ENCODE measurements at regions not wholly inside any gene's neighbourhood (a gene's known extent, or its start where the extent isn't known, plus 50 kb on each side); places are given as distances from the start of the nearest gene placed in this dataset.
"Not testable (repeated sequence)": the region's sequence is repeated elsewhere in the genome, so short reads cannot be mapped to it uniquely, and the experiment has no call there.

DNA sequence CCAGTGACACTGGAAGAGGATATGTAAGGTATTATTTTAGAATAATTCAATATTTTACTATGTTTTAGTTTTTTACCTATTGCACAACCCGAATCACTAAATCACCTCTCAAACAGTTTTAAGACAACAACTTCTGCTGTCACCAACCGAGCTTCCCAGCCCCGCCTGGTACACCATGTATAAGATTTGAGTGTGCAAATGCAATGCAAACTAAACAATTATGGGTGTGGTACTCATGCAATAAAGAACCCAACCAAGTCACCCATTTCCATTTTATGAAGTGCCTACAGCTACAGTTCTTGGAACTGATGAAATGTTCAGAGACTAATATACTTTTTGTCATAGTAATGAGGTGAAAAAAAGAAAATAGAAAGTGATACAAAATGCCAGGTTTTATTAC lies 256.2 kb downstream of the TAFA4 start:
- DNase-seq = no peak
- TF ChIP-seq POLR2A (IDR thresholded peaks at IDR 0.05; ENCODE audit: low read length) (no peak), GATA1 (IDR thresholded peaks at IDR 0.05; ENCODE audit: low read depth, low read length) (no peak)

DNA sequence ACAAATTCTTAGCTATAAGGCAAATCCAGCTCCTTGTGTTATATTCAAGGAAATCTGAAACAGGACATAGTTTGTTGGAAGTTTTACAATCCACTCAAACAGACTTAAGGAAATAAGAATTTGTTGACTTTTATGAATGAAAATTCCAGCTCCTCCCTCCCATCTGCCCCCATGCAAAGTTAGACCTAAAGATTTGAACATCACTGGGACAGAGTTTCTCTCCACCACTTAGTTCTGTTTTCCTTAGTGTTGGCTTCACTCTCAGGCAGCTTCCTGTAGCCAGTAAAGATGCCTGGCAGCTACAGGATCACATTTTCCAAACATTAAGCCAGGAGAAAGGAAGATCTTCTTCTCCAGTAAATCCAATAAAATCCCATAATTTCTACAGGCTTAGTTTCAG lies 265.0 kb downstream of the TAFA4 start:
- TF ChIP-seq POLR2A (IDR thresholded peaks at IDR 0.05; ENCODE audit: low read length) = no peak
- no peak for TF ChIP-seq GATA1 (IDR thresholded peaks at IDR 0.05; ENCODE audit: low read depth, low read length)

DNA sequence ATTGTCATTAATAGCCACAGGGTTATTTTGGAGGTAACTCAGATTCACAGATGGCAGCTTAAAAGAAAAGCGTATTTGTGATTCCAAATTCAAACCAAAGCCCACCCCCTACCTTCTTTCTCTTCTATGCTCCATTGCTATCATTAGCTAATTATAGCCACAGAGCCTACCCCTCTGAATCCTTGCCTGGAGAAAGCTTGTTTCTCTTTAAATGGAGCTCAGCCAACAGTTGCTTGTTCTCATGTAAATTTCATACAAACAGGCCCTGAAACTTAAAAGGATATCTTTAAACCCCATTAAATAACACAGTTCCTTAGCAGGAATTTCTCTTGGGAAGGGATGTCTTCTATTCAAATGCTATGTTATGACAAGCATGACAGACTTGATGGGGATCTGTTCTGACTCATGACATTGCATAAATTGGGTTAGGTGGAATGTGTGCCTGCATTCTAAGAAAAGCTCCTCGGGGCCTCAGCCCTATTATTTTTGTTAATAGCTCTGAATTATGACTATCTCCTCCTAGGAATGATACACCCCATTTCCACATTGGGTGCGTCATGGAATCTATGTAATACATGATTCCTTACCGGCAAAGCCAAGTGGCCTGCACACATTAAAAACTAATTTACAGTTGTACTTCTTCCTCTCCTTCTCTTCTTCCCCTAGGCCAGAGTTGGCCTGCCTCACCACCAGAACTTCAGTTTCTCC lies 265.8 kb downstream of the TAFA4 start:
- DNase-seq = no peak
- TF ChIP-seq GATA1 (IDR thresholded peaks at IDR 0.05; ENCODE audit: low read depth, low read length) (no peak), POLR2A (IDR thresholded peaks at IDR 0.05; ENCODE audit: low read length) (no peak)

More for the DNA sequence above, 265.0 kb downstream of the TAFA4 start:
- DNase-seq = no peak

DNA sequence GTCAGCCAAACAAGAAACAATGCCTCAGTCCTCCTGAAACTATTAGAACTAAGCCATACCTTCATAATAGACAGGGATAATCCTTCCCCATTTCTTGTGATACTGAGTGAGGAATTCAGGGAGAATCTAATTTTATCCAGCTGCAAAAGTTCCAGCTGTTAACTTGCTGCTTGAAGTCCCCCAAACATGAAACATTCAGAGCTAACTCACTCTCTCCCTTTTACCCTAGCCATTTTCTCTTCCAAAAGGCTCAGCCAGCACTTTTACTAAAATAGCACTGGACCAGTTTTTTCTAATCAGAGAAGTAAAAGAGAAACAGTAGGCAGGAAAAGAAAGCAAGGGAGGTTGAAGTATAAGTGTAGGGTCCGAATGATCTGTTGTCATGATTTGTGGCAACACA lies 268.1 kb downstream of the TAFA4 start:
- DNase-seq = no peak
- TF ChIP-seq POLR2A (IDR thresholded peaks at IDR 0.05; ENCODE audit: low read length) (no peak), GATA1 (IDR thresholded peaks at IDR 0.05; ENCODE audit: low read depth, low read length) (no peak)

DNA sequence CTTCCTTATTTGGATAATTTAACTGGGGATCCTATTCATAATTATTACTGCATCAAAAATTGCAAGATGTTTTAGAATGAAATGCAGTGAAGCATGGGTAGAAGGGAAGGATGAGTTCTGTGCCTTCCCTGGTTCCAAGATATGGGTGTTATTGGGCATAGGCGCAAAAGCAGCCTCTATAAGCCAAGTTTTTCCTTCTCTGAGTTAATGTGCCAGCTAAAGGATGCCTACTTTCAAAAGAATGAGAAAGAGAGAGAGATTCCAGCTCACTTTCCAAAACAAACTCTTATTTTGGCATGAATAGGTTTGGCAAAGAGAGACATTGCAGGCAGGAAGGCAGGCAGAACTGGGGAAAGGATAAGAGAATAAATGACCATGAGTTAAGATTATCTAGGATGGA lies 270.2 kb downstream of the TAFA4 start:
- no peak for TF ChIP-seq POLR2A (IDR thresholded peaks at IDR 0.05; ENCODE audit: low read length)
- TF ChIP-seq GATA1 (IDR thresholded peaks at IDR 0.05; ENCODE audit: low read depth, low read length) = no peak
- no peak for DNase-seq

DNA sequence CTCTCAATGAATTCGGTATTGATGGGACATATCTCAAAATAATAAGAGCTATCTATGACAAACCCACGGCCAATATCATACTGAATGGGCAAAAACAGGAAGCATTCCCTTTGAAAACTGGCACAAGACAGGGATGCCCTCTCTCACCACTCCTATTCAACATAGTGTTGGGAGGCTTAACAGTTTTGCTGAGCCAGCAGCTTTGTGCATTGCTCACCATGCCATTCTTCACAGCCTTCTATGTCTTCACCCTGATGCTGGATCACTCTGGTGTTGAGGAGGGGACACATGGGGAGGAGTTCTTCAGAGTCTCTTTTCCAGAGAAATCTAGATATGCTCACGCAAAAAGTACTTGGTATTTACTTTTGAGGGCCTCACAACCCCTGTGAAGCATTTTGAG lies 281.7 kb downstream of the TAFA4 start:
- not testable (repeated sequence) for DNase-seq

DNA sequence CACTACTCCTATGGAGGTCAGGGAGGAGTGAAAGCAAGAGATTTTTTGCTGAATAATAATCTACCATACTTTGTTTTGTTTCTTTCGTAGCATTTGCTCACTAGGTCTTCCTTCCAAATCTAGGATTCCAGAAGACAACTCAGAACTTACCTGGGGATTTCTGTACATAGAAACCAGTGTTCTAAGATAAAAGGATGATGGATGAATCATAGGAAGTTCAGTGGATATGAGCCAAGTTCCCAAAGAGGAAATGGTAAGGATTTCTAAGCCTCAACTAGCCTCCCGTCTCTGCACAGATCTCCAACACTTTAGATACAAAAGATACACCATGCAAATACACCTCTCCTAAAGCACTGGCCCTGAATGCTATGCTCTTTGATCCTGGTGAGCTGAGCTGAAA lies 283.9 kb downstream of the TAFA4 start:
- TF ChIP-seq GATA1 (IDR thresholded peaks at IDR 0.05; ENCODE audit: low read depth, low read length) (no peak), POLR2A (IDR thresholded peaks at IDR 0.05; ENCODE audit: low read length) (no peak)
- DNase-seq = no peak

DNA sequence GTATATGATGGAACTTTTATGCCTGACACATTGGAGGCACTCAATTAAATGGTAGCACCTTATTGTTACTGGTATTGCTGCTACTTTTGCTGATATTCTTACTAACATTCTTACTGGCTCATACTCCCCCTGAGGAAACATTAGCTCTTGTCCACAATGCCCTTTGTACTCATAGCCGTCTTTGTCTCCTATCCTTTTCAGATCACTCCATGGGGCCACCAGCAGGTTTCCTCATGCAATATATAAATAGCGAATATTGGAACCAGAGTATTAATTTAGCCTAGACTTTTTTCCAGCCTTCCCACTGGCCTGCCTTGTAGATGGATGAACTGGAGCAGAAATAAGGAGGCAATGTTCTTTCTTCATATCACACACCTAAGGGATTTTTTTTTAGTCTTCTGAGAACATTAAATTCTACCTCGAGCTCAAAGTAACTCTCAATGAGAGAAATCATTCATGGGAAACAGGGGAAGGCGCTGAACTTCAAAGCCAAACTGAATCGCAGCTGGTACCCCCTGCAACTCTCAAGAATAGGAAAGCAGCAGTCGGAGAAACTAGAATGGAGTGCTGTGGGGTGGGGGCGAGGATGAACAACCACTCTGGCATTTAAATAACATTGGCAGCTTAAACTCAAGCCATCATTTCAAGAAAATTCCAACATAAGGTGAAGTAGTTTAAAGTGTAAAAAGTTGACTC lies 300.3 kb downstream of the TAFA4 start:
- DNase-seq = no peak
- TF ChIP-seq GATA1 (IDR thresholded peaks at IDR 0.05; ENCODE audit: low read depth, low read length) (no peak), POLR2A (IDR thresholded peaks at IDR 0.05; ENCODE audit: low read length) (no peak)

DNA sequence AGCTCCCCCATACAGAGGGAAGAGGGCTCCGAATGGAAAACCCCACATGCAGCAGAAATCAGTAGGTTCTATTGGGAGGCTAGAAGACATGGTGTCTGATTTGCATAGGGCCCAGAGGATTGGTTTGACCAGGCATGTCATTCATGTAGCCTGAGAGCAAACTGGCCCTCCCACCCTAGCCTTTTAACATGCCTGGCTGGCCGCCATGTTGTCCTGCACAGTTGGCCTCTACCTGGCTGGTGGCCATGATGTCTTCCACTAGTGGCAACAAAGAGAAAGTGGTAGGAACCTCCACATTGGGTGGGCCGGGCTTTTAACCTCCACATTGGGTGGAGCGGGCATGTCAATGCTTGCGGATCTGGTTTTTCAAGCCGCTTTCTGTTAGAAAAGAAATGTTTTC lies 312.1 kb downstream of the TAFA4 start:
- no peak for DNase-seq
- no peak for TF ChIP-seq POLR2A (IDR thresholded peaks at IDR 0.05; ENCODE audit: low read length)
- TF ChIP-seq GATA1 (IDR thresholded peaks at IDR 0.05; ENCODE audit: low read depth, low read length) = no peak

DNA sequence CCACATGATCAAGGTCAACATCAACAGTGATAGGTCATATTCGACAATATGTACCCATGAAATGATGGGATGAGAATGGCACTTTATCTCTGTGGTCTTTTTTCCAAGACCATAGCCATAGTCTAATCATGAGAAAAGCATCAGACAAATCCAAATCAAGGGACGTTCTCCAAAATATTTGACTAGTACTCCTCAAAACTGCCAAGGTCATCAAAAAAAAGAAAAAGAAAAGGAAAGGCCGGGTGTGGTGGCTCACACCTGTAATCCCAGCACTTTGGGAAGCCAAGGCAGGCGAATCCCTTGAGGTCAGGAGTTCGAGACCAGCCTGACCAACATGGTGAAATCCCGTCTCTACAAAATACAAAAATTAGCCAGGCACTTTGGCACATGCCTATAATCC lies 318.3 kb downstream of the TAFA4 start:
- no peak for DNase-seq
- TF ChIP-seq GATA1 (IDR thresholded peaks at IDR 0.05; ENCODE audit: low read depth, low read length) = no peak
- no peak for TF ChIP-seq POLR2A (IDR thresholded peaks at IDR 0.05; ENCODE audit: low read length)

DNA sequence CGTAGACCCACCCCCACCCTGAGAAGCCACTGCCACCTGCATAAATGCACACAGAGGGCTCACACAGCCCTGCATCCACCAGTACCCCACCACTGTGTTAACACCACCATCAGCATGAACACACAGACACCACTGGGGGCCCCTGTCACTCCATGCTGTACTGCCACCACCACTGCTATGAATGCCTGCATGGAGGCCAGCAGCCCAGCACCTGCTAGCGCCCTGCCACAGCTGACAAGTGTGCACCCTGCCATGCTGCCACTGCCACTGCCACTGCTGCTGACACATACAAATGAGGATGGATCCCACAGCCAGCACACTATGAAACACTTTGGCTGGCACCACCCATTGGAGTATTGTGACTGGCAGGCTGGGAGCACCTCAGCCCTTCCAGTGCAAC lies 361.0 kb downstream of the TAFA4 start:
- TF ChIP-seq POLR2A (IDR thresholded peaks at IDR 0.05; ENCODE audit: low read length) (no peak), GATA1 (IDR thresholded peaks at IDR 0.05; ENCODE audit: low read depth, low read length) (no peak)
- no peak for DNase-seq

DNA sequence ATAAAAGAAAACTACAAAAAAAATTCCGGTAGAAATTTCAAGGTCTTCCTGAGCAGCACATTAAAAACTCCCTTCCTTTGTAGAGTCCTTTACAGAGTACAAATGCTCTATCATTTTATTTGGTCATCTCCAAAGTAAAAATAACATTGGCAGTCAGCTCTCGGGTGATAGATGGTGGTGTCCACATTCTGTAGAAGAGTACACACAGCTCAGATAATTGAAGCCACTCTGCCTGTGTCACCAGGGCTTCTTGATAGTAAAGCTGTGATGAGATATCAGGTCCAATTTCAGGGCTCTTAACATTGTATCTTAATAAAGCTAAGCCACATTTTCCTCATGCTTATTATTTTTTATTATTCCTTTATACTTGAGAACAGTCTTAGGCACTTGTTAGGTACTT lies 371.6 kb downstream of the TAFA4 start:
- TF ChIP-seq GATA1 (IDR thresholded peaks at IDR 0.05; ENCODE audit: low read depth, low read length) (no peak), POLR2A (IDR thresholded peaks at IDR 0.05; ENCODE audit: low read length) (no peak)
- no peak for DNase-seq

DNA sequence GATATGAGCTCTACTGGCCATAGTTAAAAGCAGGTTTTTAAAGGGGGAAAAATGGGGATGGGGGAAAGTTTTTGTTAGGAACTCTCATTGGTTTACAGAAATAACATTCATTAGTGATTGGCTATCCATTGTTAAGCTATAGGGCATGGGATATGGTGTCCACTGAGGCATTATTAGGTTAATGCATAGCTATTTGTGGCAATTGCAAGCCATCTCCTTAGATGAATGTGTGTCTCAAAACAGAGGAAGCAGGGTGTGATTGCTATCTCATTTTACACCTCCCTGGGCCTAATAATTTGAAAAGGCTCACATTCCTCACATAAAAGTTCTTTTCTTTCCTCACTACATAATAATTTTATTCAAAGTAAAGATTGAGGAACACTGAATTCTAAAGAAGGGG lies 396.6 kb downstream of the TAFA4 start:
- TF ChIP-seq POLR2A (IDR thresholded peaks at IDR 0.05; ENCODE audit: low read length) (no peak), GATA1 (IDR thresholded peaks at IDR 0.05; ENCODE audit: low read depth, low read length) (no peak)
- DNase-seq = no peak

DNA sequence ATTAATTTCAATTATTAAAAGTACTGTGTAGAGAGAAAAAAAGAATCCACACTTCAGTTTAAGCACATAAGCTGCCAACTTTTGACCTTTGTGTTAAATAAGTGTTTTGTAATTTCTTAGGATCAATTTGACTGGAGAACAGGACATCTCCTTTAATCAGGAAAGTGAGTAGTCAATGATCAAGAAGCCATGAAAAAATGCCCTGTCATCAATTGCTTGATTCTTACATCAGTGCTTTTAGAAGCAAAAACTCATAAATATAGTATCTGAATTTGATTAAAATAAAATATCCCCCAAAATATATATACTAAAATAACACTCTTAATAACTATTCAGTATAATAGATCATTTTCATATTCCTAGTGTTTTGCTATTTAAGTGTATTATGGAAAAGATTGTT lies 409.0 kb downstream of the TAFA4 start:
- no peak for DNase-seq

DNA sequence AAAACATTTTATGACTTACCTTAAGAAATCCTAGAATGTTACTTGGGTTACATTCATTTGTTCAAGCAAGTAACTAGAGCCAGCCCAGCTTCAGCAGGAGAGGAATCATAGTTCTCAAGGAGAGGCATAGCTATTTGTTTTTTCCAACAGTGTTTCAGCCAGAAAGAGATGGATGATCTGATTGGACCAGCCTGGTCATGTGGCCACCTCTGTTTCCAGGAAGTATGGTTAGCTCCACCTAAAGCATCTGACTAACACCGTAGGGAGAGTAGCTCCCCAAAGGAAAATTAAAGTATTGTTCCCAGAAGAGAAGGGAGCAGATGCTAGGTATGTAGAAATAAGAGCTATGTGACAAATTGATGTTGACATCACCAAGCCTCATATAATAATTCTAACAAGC lies 417.1 kb downstream of the TAFA4 start:
- DNase-seq = no peak
- no peak for TF ChIP-seq GATA1 (IDR thresholded peaks at IDR 0.05; ENCODE audit: low read depth, low read length)
- TF ChIP-seq POLR2A (IDR thresholded peaks at IDR 0.05; ENCODE audit: low read length) = no peak

More for the DNA sequence above, 409.0 kb downstream of the TAFA4 start:
- no peak for TF ChIP-seq POLR2A (IDR thresholded peaks at IDR 0.05; ENCODE audit: low read length)
- TF ChIP-seq GATA1 (IDR thresholded peaks at IDR 0.05; ENCODE audit: low read depth, low read length) = no peak

Measured in erythroblast (primary cell).